RWPE1 (cell line): ENCODE measurements at regions not wholly inside any gene's neighbourhood (a gene's known extent, or its start where the extent isn't known, plus 50 kb on each side); places are given as distances from the start of the nearest gene placed in this dataset.
A peak's percentile ranks its signal among the peaks of the same experiment; 100 is the strongest.

Experiments
- CTCF ChIA-PET: fragments of 350-600 bp; sonication (Branson Sonifier 250); formaldehyde crosslinking; extraction: SDS; loops from one replicate; lab custom pipeline; 2021; lab: Yijun Ruan, JAX
- POLR2A ChIA-PET: fragments of 400-600 bp; formaldehyde crosslinking; extraction: SDS; loops from one replicate; lab custom pipeline; 2020; ENCODE audit warnings: antibody characterized with exemption; ENCODE audit not compliant: low non-redundant PET; lab: Yijun Ruan, JAX
- DNase-seq: peaks from one replicate; pipeline ENCODE4 v3.0.0; 2012; ENCODE audit warnings: low spot score
- H3K27ac ChIP-seq: fragments of 450-650 bp; 2 replicates; pipeline ENCODE4 v1.5.1; 2017
- CTCF ChIP-seq: fragments of 450-650 bp; conservative IDR thresholded peaks from 2 replicates; pipeline ENCODE4 v1.5.1; 2017; ENCODE audit warnings: low read depth, mild to moderate bottlenecking

- ChIA-PET CTCF (no interaction called here), POLR2A (no interaction called here)
- no peak for TF ChIP-seq CTCF
- DNase-seq = peak; percentile 0
- H3K27ac ChIP-seq = no peak overlapping the region
Observed at GRCh38 chr4:32499171-32499570, 1779.0 kb downstream of the PCDH7 start.

DNA sequence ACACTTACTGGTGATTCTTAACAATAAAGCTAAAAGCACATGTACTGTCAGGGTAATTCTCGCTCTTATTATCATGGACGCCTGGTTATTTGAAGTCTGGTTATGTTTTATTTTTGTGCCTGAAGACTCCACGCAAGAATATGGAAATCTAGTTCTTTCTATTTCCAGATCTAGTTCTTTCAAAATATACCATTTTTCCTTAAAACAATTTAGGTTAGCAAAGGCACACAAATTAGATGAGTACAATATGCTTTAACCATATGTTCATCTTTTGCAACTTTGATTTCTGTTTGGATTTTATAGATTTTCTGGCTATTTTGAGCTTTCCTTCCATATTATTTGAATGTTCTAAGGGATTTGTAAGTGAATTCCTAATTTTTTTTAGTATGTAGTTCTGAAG, 1783.1 kb downstream of the PCDH7 start:
- DNase-seq = no peak
- no peak for TF ChIP-seq CTCF
- CTCF ChIA-PET = no interaction called here
- H3K27ac ChIP-seq = no peak overlapping the region
- POLR2A ChIA-PET = no interaction called here

- H3K27ac ChIP-seq = no peak overlapping the region
- TF ChIP-seq CTCF = no peak
- CTCF ChIA-PET = no interaction called here
- DNase-seq = no peak
- POLR2A ChIA-PET = no interaction called here
Observed at GRCh38 chr4:32506067-32506466, 1785.9 kb downstream of the PCDH7 start.

DNA sequence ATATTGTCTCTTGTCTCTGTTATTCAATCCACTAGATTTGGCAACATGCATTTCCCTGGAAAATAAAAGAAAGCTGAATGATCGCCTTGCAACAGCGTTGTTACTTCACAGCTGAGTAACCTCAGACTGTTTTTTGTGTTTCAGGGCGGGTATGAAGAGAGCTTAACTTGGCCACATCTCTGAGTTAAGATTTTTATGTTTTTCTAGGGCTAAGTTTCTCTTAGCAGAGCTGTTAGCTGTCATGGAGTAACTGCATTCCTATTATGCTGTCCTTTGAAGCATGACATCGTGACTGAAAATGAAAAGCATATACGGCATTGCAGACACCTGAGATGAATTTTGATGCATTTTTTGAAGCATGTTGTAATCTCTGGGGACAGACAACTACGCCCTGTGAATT, 1798.9 kb downstream of the PCDH7 start:
- no peak for DNase-seq
- CTCF ChIA-PET = no interaction called here
- POLR2A ChIA-PET = no interaction called here
- TF ChIP-seq CTCF = no peak
- no peak overlapping the region for H3K27ac ChIP-seq

DNA sequence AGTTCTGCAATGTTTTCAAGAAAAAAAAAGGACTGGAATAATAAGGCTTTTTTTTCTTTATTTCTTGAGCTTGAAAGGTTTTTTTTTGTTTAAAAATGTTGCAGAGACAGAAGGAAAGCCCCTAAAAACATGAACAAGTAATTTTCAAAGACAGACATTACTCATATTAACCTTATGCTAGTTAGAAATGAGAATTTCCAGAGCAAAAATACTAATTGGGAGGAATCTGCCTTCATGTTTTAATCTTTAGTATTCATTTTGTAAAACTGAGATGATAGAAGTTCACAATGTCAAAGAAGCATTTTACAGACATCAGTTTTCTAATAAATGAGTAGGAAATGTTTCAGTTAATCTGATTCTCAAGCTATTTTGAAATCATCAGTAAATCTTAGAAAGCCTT, 1805.3 kb downstream of the PCDH7 start:
- TF ChIP-seq CTCF = no peak
- CTCF ChIA-PET = no interaction called here
- POLR2A ChIA-PET = no interaction called here
- H3K27ac ChIP-seq = no peak overlapping the region
- no peak for DNase-seq

GRCh38 chr4:32544846-32545245, 1824.7 kb downstream of the PCDH7 start:
- POLR2A ChIA-PET = no interaction called here
- no peak overlapping the region for H3K27ac ChIP-seq
- CTCF ChIA-PET = no interaction called here
- TF ChIP-seq CTCF = no peak
- no peak for DNase-seq

DNA sequence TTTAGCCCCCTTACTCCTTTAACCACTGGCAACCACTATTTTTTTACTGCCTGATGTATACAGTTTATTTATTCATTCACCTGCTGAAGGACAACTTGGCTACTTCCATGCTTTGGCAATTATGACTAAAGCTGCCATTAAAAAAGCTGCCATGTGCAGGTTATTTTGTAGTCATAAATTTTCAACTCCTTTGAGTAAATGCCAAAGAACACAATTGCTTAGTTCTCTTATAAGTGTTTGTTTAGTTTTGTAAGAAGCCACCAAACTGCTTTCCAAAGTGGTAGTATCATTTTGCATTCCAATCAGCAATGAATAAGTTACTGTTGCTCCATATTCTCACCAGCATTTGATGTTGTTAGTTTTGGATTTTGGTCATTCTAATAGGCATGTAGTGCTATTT, 1831.8 kb downstream of the PCDH7 start:
- no peak for DNase-seq

More for the DNA sequence above, 1831.8 kb downstream of the PCDH7 start:
- ChIA-PET CTCF (interaction anchor here (0.6 kb wide), 1 partner anchor 327 kb away, joined by 6 read pairs; no protein-coding TSS in a partner anchor), POLR2A (no interaction called here)
- TF ChIP-seq CTCF = no peak
- H3K27ac ChIP-seq = no peak overlapping the region
